ENCODE measurements at regions not wholly inside any gene's neighbourhood (a gene's known extent, or its start where the extent isn't known, plus 50 kb on each side); places are given as distances from the start of the nearest gene placed in this dataset.

- POLR2A ChIA-PET = no interaction called here
- intact Hi-C loops (cut with micrococcal nuclease) = no loop called here
- Mint-ChIP-seq H3K36me3 (ENCODE audit: low read depth) (no peaks in the 10 kb centered on the region), H3K27ac (no peak overlapping the region), H3K9me3 (no peaks in the 10 kb centered on the region), H3K4me3 (no peak overlapping the region), H3K4me1 (ENCODE audit: low read depth) (no peaks in the 10 kb centered on the region), H3K27me3 (peaks cover 7% of the 10 kb centered on the region)
- ATAC-seq = no peak
- TF ChIP-seq CTCF (IDR thresholded peaks at IDR 0.05) = no peak
- CTCF ChIA-PET = interaction anchor here (1.6 kb wide), 1 partner anchor 380 kb away, joined by 6 read pairs; no protein-coding TSS in a partner anchor
- no peak for DNase-seq
Measured at GRCh38 chr18:61750840-61751668, 141.8 kb downstream of the RNF152 start.

GRCh38 chr18:61749546-61749945 is 143.3 kb downstream of the RNF152 start:
- ATAC-seq = no peak
- POLR2A ChIA-PET = no interaction called here

GRCh38 chr18:61749031-61749430 is 143.8 kb downstream of the RNF152 start:
- no peak overlapping the region for H3K4me3 Mint-ChIP-seq
- no peak overlapping the region for H3K27ac Mint-ChIP-seq
- H3K27me3 Mint-ChIP-seq = peaks cover 3% of the 10 kb centered on the region
- CTCF ChIA-PET = no interaction called here
- no peaks in the 10 kb centered on the region for H3K9me3 Mint-ChIP-seq
- no peak for ATAC-seq
- POLR2A ChIA-PET = no interaction called here
- H3K4me1 Mint-ChIP-seq (ENCODE audit: low read depth) = no peaks in the 10 kb centered on the region
- no peak for TF ChIP-seq CTCF (IDR thresholded peaks at IDR 0.05)
- no peaks in the 10 kb centered on the region for H3K36me3 Mint-ChIP-seq (ENCODE audit: low read depth)
- intact Hi-C loops (cut with micrococcal nuclease) = no loop called here
- no peak for DNase-seq

More at GRCh38 chr18:61749546-61749945, 143.3 kb downstream of the RNF152 start:
- intact Hi-C loops (cut with micrococcal nuclease) = no loop called here
- CTCF ChIA-PET = no interaction called here
- Mint-ChIP-seq H3K4me3 (no peak overlapping the region), H3K36me3 (ENCODE audit: low read depth) (no peaks in the 10 kb centered on the region), H3K27me3 (peaks cover 3% of the 10 kb centered on the region), H3K4me1 (ENCODE audit: low read depth) (no peaks in the 10 kb centered on the region), H3K9me3 (no peaks in the 10 kb centered on the region), H3K27ac (no peak overlapping the region)
- no peak for DNase-seq
- no peak for TF ChIP-seq CTCF (IDR thresholded peaks at IDR 0.05)

GRCh38 chr18:61748004-61748403 is 144.8 kb downstream of the RNF152 start:
- DNase-seq (no peak), ATAC-seq (no peak)
- H3K4me3 Mint-ChIP-seq = no peak overlapping the region
- H3K4me1 Mint-ChIP-seq (ENCODE audit: low read depth) = no peaks in the 10 kb centered on the region
- no peaks in the 10 kb centered on the region for H3K36me3 Mint-ChIP-seq (ENCODE audit: low read depth)
- ChIA-PET POLR2A (no interaction called here), CTCF (no interaction called here)
- H3K9me3 Mint-ChIP-seq = no peaks in the 10 kb centered on the region
- no peak for TF ChIP-seq CTCF (IDR thresholded peaks at IDR 0.05)
- H3K27me3 Mint-ChIP-seq = peaks cover 3% of the 10 kb centered on the region
- intact Hi-C loops (cut with micrococcal nuclease) = no loop called here
- no peak overlapping the region for H3K27ac Mint-ChIP-seq

- no peaks in the 10 kb centered on the region for H3K36me3 Mint-ChIP-seq (ENCODE audit: low read depth)
- TF ChIP-seq CTCF (IDR thresholded peaks at IDR 0.05) = no peak
- POLR2A ChIA-PET = no interaction called here
- no peaks in the 10 kb centered on the region for H3K27me3 Mint-ChIP-seq
- DNase-seq (no peak), ATAC-seq (no peak)
- H3K4me1 Mint-ChIP-seq (ENCODE audit: low read depth) = no peaks in the 10 kb centered on the region
- H3K9me3 Mint-ChIP-seq = no peaks in the 10 kb centered on the region
- intact Hi-C loops (cut with micrococcal nuclease) = no loop called here
- CTCF ChIA-PET = no interaction called here
- H3K4me3 Mint-ChIP-seq = no peak overlapping the region
- H3K27ac Mint-ChIP-seq = no peak overlapping the region
Measured at GRCh38 chr18:61743775-61744531, 148.9 kb downstream of the RNF152 start.
